RKO (cell line): ENCODE measurements at regions not wholly inside any gene's neighbourhood (a gene's known extent, or its start where the extent isn't known, plus 50 kb on each side); places are given as distances from the start of the nearest gene placed in this dataset.
A peak's percentile ranks its signal among the peaks of the same experiment; 100 is the strongest.
"Not testable (repeated sequence)": the region's sequence is repeated elsewhere in the genome, so short reads cannot be mapped to it uniquely, and the experiment has no call there.

Source experiments
- DNase-seq: peaks from one replicate; pipeline ENCODE4 v3.0.0-alpha.2; 2016; ENCODE audit warnings: low spot score

GRCh38 chr6:150299873-150300485, 68.8 kb upstream of the IYD start:
- no peak for DNase-seq

- peak; percentile 86 for DNase-seq
These were observed 66.8 kb upstream of the IYD start for GRCh38 chr6:150301846-150302519.

- no peak for DNase-seq
These were observed 66.2 kb upstream of the IYD start for GRCh38 chr6:150302520-150303176.

GRCh38 chr6:150303256-150303655, 65.6 kb upstream of the IYD start:
- DNase-seq = no peak

- DNase-seq = no peak
These were observed 64.4 kb upstream of the IYD start for GRCh38 chr6:150304429-150304828.

- DNase-seq = no peak
These were observed 62.5 kb upstream of the IYD start for GRCh38 chr6:150306290-150306689.

GRCh38 chr6:150307520-150307919, 61.3 kb upstream of the IYD start:
- no peak for DNase-seq

- DNase-seq = no peak
These were observed 59.8 kb upstream of the IYD start for GRCh38 chr6:150308812-150309645.

GRCh38 chr6:150310539-150310938, 58.3 kb upstream of the IYD start:
- DNase-seq = no peak

GRCh38 chr6:150311149-150311944, 57.5 kb upstream of the IYD start:
- not testable (repeated sequence) for DNase-seq

GRCh38 chr6:150312395-150312794, 56.4 kb upstream of the IYD start:
- peak; percentile 40 for DNase-seq

- no peak for DNase-seq
These were observed 55.8 kb upstream of the IYD start for GRCh38 chr6:150312844-150313584.

- DNase-seq = no peak
These were observed 55.0 kb upstream of the IYD start for GRCh38 chr6:150313781-150314180.

GRCh38 chr6:150314230-150315188, 54.3 kb upstream of the IYD start:
- no peak for DNase-seq

GRCh38 chr6:150315626-150316025, 53.2 kb upstream of the IYD start:
- DNase-seq = no peak

- no peak for DNase-seq
These were observed 51.9 kb upstream of the IYD start for GRCh38 chr6:150316936-150317335.
